Erythroblast (primary cell): ENCODE measurements at regions not wholly inside any gene's neighbourhood (a gene's known extent, or its start where the extent isn't known, plus 50 kb on each side); places are given as distances from the start of the nearest gene placed in this dataset.

Experiments
- GATA1 ChIP-seq: IDR thresholded peaks from 2 replicates; pipeline ENCODE4 v1.6.1; 2011; ENCODE audit warnings: low read depth, mild to moderate bottlenecking, control low read depth, low read length, moderate library complexity
- POLR2A ChIP-seq: IDR thresholded peaks from 2 replicates; pipeline ENCODE4 v1.6.1; 2011; ENCODE audit warnings: mild to moderate bottlenecking, low read length

- TF ChIP-seq POLR2A (no peak), GATA1 (no peak)
These were observed 211.0 kb downstream of the AMY1C start for GRCh38 chr1:103960710-103961109.
